Middle frontal gyrus (tissue), 1 donor: ENCODE measurements at regions not wholly inside any gene's neighbourhood (a gene's known extent, or its start where the extent isn't known, plus 50 kb on each side); places are given as distances from the start of the nearest gene placed in this dataset.
"Not testable (repeated sequence)": the region's sequence is repeated elsewhere in the genome, so short reads cannot be mapped to it uniquely, and the experiment has no call there.

Experiments used
- DNase-seq: peaks from one replicate; pipeline ENCODE4 v3.0.0-alpha.2; 2015; ENCODE audit warnings: low spot score; ENCODE audit errors: extremely low spot score

DNA sequence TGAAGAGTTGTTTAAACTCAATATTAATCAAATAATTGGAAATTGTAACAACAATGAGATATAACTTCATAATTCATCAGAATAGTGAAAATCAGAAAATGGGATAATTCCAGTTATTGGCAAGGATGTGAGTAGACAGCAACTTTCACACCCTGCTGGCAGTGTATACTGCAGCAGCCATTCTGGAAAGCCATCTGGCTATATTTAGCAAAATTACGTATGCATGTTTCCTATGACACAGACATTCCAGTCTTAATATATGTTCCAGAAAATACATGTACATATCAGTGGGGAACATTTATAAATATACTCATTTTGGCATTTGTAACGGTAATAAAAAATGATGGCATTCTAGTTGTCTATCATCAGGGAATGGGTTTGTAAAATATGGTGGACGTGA lies 564.1 kb downstream of the GBE1 start:
- DNase-seq: no peak

DNA sequence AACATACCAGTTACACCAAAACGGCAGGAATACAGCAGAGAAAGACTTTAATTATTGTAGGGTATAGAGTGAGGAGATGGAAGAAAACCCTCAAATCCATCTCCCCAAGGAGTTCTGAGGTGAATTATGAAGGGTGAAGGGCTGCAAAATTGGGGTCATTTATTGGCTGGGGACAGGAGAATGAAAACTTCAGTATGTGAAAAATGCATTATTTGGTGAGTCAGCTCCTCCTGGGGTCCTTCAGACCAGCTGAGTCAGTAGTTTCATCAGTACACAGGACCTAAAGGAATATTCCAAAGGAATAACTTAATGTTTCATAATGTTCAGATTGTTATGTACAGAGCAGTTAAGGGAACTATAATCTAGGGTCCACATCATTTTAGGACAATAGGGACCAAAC lies 566.0 kb downstream of the GBE1 start:
- no peak for DNase-seq

DNA sequence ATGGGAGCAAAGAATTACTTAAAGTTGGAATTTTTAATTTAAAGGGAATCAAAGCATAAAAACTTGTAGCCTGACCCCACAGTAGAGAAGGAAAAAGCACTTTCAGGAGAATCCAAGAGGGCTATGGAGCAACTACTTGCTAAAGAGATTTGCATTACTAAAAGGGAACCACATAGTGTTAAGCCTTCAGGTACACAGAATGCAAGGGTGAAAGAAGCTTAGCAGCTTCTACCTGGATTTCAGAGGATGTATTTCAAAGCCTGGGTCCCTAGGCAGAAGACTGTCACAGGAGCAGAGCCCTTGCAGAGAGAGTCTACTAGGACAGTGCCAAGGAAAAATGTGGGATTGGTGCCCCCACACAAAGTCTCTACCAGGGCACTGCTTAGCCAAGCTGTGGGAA lies 575.0 kb downstream of the GBE1 start:
- DNase-seq: no peak

DNA sequence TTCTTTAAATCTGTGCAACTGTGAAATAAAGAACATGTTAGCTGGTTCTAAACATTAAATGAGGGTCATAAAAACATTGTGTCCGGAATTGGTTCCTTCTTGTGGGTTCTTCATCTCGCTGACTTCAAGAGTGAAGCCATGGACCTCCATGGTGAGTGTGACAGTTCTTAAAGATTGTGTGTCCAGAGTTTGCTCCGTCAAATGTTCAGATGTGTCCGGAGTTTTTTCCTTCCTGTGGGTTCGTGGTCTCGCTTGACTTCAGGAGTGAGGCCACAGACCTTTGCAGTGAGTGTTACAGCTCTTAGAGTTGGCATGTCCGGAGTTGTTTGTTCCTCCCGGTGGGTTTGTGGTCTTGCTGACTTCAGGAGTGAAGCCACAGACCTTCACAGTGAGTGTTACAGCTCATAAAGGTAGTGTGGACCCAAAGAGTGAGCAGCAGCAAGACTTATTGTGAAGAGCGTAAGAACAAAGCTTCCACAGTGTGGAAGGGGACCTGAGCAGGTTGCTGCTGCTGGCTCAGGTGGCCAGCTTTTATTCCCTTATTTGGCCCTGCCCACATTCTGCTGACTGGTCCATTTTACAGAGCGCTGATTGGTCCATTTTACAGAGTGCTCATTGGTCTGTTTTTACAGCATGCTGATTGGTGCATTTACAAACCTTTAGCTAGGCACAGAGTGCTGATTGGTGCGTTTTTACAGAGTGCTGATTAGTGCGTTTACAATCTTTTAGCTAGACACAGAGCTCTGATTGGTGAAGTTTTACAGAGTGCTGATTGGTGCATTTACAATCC lies 579.2 kb downstream of the GBE1 start:
- not testable (repeated sequence) for DNase-seq

DNA sequence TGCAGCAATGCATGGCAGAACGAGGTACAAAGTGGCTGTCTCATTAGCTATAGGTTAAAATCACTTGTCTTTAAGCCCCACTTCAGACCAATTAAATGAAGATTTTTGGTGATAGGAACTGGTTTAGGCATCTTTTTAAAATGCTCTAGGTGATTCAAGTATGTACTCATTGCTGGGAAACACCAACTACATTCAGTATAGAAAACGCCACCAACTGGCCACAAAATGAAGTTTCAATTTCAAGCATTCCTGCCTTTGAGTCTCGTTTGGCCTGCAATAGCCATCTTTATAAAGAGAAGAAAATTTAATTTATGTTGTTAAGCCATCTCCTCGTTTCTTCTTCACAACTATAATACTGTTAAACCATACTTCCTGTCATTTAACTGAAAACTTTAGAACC lies 587.9 kb downstream of the GBE1 start:
- DNase-seq: no peak

DNA sequence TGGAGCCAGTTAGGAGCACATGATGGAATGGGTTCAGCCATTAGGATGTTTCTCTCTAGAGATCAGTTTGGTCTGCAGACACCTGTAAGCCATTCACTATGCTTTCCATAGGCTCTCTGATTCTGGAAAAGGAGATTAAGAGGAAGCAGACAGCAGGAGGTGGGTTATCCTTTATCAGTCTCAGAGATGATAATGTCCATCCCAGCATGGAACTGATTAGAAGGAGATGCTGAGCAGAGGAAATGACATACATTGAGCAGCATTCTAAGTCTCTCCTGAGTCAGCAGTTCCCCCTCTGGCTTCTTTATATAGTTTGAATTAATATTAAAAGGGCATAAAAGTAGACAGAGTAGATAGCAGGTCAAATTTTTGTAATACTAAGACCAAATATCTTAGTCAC lies 591.1 kb downstream of the GBE1 start:
- no peak for DNase-seq

DNA sequence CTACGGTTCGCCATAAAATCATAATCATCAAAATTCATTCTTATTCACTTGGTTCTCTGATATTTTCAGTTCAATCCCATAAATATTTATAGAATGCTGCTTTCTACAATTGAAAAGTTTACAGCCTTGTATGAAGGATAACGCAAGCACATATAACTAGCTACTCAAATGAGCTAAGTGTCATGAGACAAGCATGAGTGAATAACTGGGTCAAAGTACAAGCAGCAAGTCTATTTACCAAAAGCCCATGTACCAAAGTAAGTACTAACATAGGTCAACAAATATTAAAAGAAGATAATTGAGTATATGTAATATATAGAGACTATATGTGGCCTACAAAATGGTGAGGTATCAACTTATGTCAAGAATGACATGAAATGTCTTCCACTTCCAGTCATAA lies 596.6 kb downstream of the GBE1 start:
- no peak for DNase-seq

DNA sequence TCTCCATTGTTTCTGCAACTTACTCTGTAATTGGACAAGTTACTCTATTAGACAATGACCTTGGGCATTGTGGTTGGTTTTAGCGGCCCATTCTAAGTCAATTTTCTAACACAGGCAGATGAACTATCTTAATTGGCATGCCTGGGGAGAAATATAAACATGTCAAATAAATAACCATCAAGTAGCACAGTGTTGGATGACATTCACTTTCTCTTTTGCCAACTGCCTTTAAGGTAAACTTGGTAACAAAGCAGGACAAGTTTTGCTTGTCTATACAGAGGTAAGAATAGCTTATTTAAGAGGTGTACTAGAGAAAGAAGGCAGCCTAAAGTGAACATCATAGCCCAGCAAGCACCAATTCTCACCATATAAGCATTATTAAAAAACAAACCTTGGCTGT lies 599.6 kb downstream of the GBE1 start:
- no peak for DNase-seq

DNA sequence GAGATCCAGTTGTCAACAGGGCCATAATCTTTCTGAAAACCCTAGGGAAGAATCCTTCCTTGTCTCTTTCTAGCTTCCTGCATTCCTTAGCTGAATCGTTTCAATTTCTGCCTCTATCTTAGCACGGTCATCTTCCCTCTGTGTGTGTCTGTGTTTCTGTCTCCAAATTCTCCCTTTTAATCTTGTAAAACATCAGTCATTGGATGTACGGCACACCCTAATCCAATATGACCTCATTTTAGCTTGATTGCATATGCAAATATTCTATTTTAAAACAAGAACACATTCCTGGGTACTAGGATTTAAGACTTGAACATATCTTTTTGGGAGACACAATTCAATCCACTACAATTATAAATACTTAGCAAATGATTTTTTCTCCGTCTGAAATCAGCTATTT lies 600.3 kb downstream of the GBE1 start:
- DNase-seq: no peak

DNA sequence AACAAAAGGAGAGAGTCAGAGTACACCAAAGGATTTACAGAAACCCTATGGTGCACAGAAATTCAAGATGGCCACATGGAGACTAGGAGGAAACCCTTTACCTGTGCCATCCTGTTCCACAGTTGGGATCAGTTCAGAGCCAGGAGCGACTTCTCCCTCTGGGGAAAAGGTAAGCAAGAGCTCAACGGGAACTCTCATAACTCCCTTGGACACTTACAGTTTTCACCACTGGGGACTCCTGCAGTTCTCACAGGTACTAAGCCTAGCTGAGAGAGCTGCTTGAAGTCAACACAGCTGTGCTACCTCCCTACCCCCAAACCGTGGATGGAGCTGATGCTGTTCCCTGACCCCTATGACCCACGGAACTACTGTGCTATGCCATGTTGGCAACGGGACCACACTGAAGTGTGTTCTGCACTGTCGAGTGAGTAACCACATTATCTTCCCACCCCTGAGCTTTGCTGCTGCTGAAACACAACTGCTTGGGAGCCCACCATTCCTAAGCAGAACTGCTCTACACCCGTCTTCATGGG lies 606.8 kb downstream of the GBE1 start:
- DNase-seq: no peak

DNA sequence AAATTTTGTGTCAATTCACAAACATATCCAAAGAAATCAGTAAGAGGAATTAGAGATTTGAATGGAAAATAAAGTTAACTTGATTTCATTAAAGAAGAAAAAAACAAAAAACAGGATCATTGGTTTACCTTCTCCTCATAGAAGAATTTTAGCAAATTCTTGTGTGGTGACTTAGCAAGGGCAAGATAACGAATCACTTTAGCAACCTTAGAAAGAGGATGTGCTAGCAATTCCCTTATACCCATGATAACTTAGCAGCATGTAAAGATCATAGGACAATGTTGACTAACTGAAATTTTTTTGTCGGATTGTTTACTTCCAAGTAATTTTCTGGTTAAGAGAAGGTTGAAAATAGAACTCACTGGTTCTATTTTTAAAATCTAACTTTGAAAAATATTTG lies 609.3 kb downstream of the GBE1 start:
- no peak for DNase-seq

DNA sequence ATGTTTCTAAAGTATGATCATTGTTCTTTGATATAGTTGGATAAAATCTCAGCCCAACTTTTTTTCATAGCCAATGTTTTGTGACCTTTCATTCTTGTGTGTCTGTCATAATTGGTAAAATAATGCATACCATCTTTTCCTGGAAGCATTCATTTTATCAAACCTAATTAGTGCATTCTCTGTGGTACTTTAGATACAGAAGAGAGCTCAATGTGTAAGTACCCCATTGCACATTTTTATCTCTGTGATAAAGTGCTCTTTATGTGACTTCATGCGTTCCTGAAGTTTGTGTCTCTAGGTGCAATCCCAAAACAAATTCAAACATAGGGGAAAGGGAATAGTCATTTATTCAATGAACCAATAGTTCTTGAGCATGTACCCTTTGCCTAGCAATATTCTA lies 628.5 kb downstream of the GBE1 start:
- DNase-seq: no peak

DNA sequence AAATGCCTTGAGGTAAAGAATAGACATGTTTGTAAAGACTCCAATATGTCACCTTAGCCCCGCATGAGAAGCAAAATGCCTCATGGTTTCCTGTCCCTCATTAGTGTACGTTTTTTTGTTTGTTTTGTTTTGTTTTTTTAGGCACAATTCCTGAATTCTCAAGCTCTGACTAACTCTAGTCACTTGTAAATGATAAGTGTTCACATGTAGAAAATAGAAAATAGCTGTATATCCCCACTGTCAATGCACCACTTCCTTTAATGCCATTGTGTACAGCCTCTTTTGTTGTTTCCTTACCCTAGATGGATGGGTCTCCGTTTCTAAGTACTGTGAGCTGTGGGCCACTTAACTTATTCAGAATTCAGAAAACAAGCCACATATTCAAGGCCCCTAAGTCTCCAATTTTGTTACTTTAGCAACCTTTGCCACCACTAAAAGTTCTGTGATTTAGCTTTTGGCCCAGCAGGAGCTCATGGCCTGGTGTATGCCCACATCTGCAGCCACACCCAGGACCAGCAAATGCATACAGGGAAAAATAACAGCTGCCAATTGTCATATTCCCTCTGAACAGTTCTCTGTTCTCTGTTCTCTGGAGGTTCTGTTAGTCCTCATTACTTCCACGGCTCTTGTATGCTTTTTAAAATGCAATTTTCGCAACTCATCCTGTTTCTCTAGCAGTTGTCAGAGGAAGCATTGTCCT lies 655.5 kb downstream of the GBE1 start:
- no peak for DNase-seq

DNA sequence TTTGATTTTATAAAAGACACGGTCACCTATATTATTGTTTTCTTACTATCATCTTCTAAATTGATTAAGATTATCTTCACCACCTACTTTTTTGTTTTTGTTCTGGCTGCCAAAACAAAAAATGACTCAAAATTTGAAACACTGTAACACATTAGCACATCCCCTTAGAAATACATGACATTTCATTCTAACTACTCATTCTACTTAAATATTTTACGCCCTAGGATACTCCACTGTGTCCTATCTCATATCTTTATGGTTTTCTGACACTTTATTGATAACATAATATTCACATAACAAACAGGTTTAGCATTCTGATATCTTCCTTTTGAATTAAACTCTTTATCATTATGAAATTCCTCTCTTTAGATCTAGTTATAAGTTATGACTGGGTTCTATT lies 656.2 kb downstream of the GBE1 start:
- no peak for DNase-seq

DNA sequence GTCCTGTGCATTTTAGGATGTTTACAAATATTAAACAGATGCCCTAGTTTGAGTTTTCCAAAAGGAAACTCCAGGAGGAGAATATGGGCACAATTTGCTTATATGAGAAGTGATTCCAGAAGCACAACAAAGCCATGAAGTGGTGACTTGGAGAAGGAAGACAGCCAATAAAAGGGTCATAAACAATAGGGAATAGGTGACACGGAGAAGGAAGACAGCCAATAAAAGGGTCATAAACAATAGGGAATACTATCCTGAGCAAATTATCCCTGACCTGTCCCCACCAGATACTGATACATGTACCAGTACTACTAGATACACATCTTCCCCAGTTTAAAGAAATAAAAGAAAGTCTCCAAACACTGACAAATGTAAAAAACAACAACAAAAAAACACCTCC lies 663.6 kb downstream of the GBE1 start:
- no peak for DNase-seq

DNA sequence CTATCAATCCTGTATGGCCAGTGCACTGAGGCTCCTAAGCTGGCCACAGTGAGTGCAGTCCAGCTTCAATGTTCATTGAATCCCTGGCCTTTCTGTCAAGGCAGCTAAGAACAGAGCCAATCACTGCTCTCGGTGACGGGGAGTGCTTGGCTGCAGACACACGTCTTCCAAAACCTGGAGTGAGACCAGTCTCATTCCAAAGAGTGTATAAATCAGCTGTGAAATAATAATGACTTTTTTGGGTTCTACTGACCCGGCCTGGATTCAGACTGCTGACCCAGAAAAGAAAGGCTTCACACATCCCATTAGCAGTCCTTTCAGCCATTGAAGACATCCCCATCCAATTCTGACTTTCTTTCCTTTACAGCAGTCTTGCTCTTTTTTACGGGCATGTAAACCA lies 665.5 kb downstream of the GBE1 start:
- no peak for DNase-seq

DNA sequence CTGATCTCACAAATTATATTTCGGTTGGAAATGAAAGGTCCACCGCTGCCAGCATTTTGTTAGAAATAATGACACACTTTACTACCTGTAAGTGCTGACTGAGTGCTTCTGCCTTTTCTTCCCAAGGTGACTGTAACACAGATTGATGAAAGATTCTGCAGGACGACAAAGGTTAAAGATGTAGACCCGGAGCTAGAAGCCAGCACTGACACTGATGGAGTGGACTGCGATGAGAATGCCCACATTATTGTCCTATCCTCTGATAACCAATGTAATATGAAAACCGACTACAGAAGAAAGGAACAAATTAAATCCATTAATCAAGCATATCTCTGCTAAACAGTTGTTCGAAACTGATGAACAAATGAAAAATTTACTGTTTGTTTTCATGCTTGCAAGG lies 666.5 kb downstream of the GBE1 start:
- DNase-seq: no peak

DNA sequence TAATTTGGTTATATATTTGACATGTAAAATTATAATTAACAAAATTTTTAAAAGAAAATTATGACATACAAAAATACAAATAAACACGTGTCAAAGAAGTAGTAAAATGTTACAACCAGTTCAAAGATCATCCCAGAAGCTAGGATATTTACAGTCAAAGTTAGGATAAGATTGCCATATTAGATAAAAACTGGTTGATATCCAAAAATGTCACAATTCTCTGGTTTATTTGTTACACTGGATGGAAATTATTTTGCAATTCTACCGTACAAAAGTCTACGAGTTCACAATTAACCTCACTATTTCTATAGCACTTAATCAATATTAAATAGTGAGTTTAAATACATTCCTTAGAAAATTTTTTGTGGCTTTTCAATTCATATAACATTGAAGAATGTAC lies 673.8 kb downstream of the GBE1 start:
- DNase-seq: no peak

DNA sequence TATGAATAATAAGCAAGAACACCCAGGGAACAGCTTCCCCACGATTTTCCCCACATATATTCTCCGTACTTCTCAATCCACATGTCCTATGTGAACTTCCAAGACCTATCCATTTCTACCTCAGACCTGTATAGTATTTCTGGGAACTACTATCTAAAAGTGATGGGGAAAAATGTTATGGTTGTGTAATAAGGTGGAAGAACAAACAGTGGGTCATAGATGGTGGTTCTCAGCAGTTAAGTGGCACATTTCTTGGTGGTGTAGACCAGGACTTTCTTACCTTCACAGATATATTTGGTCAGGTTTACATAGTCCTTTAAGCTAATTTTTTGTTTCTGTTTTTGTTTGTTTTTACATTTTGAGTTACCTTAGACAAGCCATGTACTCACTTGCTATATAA lies 675.1 kb downstream of the GBE1 start:
- DNase-seq: no peak

DNA sequence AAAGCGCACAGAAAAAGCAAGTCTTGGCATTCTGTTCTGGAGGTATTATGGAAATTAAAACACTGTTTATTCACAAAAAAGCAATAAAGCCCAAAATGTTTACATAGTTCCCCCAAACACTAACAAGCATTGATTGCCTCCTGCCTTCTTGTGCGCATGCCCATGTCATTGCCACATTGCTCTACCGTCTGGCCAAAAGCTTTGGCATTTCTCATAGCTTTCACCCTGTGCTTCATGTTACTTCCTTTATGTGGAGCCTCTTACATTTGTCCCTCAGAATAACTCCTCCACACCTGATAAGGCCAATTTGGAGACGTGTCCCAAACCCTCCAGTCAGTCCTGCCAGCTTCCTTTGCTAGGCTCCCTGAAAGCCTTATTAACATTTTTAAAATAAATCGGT lies 680.8 kb downstream of the GBE1 start:
- no peak for DNase-seq

DNA sequence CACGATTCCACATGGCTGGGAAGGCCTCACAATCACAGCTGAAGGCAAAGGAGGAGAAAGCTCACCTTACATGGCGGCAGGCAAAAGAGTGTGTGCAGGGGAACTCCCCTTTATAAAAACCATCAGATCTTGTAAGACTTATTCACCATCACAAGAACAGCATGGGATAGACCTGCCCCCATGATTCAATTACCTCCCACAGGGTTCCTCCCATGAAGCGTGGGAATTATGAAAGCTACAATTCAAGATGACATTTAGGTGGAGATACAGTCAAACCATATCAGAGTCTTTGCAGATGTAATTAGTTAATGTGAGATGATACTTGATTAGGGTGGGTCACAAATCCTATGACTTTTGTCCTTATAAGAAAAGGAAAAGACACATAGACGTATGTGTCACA lies 688.9 kb downstream of the GBE1 start:
- no peak for DNase-seq

DNA sequence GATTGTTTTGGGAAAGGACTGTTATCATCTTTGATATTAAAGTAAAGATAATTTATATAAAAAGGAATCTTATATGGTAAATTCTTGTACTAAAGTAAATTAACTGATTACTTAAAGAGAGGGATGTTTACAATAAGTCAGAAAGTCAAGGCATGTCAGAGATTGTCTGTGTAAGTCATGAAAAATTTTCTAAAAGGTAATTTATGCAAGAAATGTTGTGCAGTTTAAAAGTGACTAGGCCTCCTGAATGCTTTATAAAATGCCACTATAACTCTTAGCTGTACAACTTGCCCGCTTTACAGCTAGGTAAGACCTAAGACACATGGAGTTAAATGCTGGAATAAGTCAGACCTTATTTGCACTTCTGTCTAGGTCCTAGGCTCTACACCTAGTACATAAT lies 692.9 kb downstream of the GBE1 start:
- DNase-seq: no peak

DNA sequence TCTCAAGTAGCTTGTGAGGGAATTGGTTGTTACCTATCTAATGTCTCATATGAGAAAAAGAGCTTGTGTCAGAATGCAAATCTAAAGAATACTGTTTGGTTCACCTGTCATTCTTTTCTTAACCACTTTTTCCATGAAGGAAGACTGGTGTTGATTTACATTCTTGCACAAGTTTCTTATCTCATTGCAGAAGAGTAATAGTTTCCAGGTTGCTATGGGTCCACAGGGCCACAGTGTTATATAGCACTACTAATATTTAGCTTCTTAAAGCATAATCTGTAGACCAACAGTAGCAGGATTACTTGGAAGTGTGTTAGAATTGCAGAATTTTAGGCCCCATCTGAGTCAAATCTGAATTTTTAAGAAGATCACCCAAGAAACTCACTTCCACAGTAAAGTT lies 697.5 kb downstream of the GBE1 start:
- no peak for DNase-seq
